Mesenchymal stem cell (in vitro differentiated cells and primary cell): ENCODE measurements at regions not wholly inside any gene's neighbourhood (a gene's known extent, or its start where the extent isn't known, plus 50 kb on each side); places are given as distances from the start of the nearest gene placed in this dataset.

Source experiments
- DNase-seq: peaks from one replicate; pipeline ENCODE4 v3.0.0-alpha.2; 2013
- H2AFZ ChIP-seq: one replicate; pipeline ENCODE4 v1.6.1; 2013; ENCODE audit warnings: low read depth, mild to moderate bottlenecking, control low read depth, inconsistent platforms, low read length, moderate library complexity
- H2AK5ac ChIP-seq: 2 replicates; pipeline ENCODE4 v1.6.1; 2013; ENCODE audit warnings: low read length, moderate library complexity, mild to moderate bottlenecking, inconsistent platforms; ENCODE audit not compliant: severe bottlenecking
- H2BK120ac ChIP-seq: one replicate; pipeline ENCODE4 v1.6.1; 2013; ENCODE audit warnings: low read depth, mild to moderate bottlenecking, inconsistent platforms, low read length, moderate library complexity
- H2BK12ac ChIP-seq, 2 experiments: one replicate each; pipeline ENCODE4 v1.6.1; 2013; ENCODE audit warnings: inconsistent platforms in 2 of 2, low read length in 2 of 2, mild to moderate bottlenecking in 2 of 2, moderate library complexity in 2 of 2, control low read depth in 1 of 2
- H2BK15ac ChIP-seq: one replicate; pipeline ENCODE4 v1.6.1; 2013; ENCODE audit warnings: mild to moderate bottlenecking, low read depth, inconsistent platforms; ENCODE audit not compliant: poor library complexity, severe bottlenecking
- H2BK5ac ChIP-seq: 2 replicates; pipeline ENCODE4 v1.6.1; 2013; ENCODE audit warnings: low read depth, mild to moderate bottlenecking, low read length, control low read depth, inconsistent platforms; ENCODE audit not compliant: poor library complexity, severe bottlenecking
- H3K14ac ChIP-seq, 2 experiments: one replicate each; pipeline ENCODE4 v1.6.1; 2013; ENCODE audit warnings: inconsistent platforms in 2 of 2, low read length in 2 of 2, control low read depth in 1 of 2, mild to moderate bottlenecking in 1 of 2, moderate library complexity in 1 of 2
- H3K18ac ChIP-seq, 2 experiments: one replicate each; pipeline ENCODE4 v1.6.1; 2013; ENCODE audit warnings: inconsistent platforms in 2 of 2, low read length in 2 of 2, control low read depth in 1 of 2, low read depth in 1 of 2, mild to moderate bottlenecking in 1 of 2
- H3K23ac ChIP-seq, 2 experiments: one replicate each; pipeline ENCODE4 v1.6.1; 2013; ENCODE audit warnings: inconsistent platforms in 2 of 2, low read length in 2 of 2, mild to moderate bottlenecking in 2 of 2, moderate library complexity in 2 of 2, control low read depth in 1 of 2
- H3K27ac ChIP-seq: 2 replicates; pipeline ENCODE4 v1.5.1; 2013; ENCODE audit warnings: mild to moderate bottlenecking, moderate library complexity, low read length, control low read depth, inconsistent platforms; ENCODE audit not compliant: poor library complexity, severe bottlenecking
- H3K27me3 ChIP-seq, 2 experiments: 2 replicates each; pipeline versions ENCODE4 v1.6.1 to v1.7.0; 2013; ENCODE audit warnings: low read length in 2 of 2, mild to moderate bottlenecking in 2 of 2, moderate library complexity in 2 of 2, control low read depth in 1 of 2, inconsistent platforms in 1 of 2; ENCODE audit not compliant: control insufficient read depth in 1 of 2, insufficient read depth in 1 of 2
- H3K36me3 ChIP-seq, 2 experiments: 2 replicates each; pipeline versions ENCODE4 v1.6.1 to v1.7.0; 2013; ENCODE audit warnings: low read length in 2 of 2, control low read depth in 1 of 2, inconsistent platforms in 1 of 2, low read depth in 1 of 2, mild to moderate bottlenecking in 1 of 2; ENCODE audit not compliant: insufficient read depth in 2 of 2, control insufficient read depth in 1 of 2
- H3K4ac ChIP-seq, 2 experiments: one replicate each; pipeline ENCODE4 v1.6.1; 2013; ENCODE audit warnings: inconsistent platforms in 2 of 2, low read length in 2 of 2, mild to moderate bottlenecking in 2 of 2, moderate library complexity in 2 of 2, control low read depth in 1 of 2, low read depth in 1 of 2
- H3K4me1 ChIP-seq: 2 replicates; pipeline ENCODE4 v1.6.1; 2013; ENCODE audit warnings: low read depth, low read length, control low read depth; ENCODE audit not compliant: control insufficient read depth, insufficient read depth
- H3K4me2 ChIP-seq: 2 replicates; pipeline ENCODE4 v1.6.1; 2013; ENCODE audit warnings: low read length, mild to moderate bottlenecking, inconsistent platforms; ENCODE audit not compliant: poor library complexity, severe bottlenecking
- H3K4me3 ChIP-seq, 2 experiments: 2 replicates each; pipeline versions ENCODE4 v1.5.1 to v1.7.0; 2013; ENCODE audit warnings: low read length in 2 of 2, mild to moderate bottlenecking in 2 of 2, control low read depth in 1 of 2, low read depth in 1 of 2; ENCODE audit not compliant: insufficient read depth in 1 of 2
- H3K79me1 ChIP-seq: replicated peaks from 2 replicates; pipeline ENCODE4 v1.6.1; 2013; ENCODE audit warnings: mild to moderate bottlenecking, control low read depth, low read length, inconsistent platforms; ENCODE audit not compliant: poor library complexity, severe bottlenecking
- H3K9ac ChIP-seq: 2 replicates; pipeline ENCODE4 v1.7.0; 2013; ENCODE audit warnings: mild to moderate bottlenecking, low read length, moderate library complexity
- H3K9me3 ChIP-seq: 2 replicates; pipeline ENCODE4 v1.7.0; 2013; ENCODE audit warnings: mild to moderate bottlenecking, low read length; ENCODE audit not compliant: control insufficient read depth
- H4K8ac ChIP-seq: one replicate; pipeline ENCODE4 v1.6.1; 2013; ENCODE audit warnings: inconsistent platforms, mild to moderate bottlenecking, low read length, moderate library complexity
- H4K91ac ChIP-seq: one replicate; pipeline ENCODE4 v1.6.1; 2013; ENCODE audit warnings: mild to moderate bottlenecking, low read length, inconsistent platforms
- WGBS: methylation state at CpG from one replicate; pipeline ENCODE4 v1.1.7; 2013; ENCODE audit warnings: mixed read lengths; 5-methylcytosine and 5-hydroxymethylcytosine counted together

- 87% methylated on average over 12 of the region's 12 CpGs for WGBS
- Histone ChIP-seq H2BK120ac (no peak overlapping the region), H4K91ac (no peak overlapping the region), H3K36me3 (no peaks in the 10 kb centered on the region), H3K4me1 (no peaks in the 10 kb centered on the region), H3K79me1 (no peaks in the 10 kb centered on the region), H3K4me2 (no peak overlapping the region), H2BK5ac (no peak overlapping the region), H2BK12ac (no peak overlapping the region), H3K18ac (no peak overlapping the region), H4K8ac (no peak overlapping the region), H3K9ac (no peak overlapping the region), H3K27me3 (peaks cover 0 to 8% of the 10 kb centered on the region in 2 experiments), H3K9me3 (no peaks in the 10 kb centered on the region), H3K23ac (no peak overlapping the region), H3K27ac (no peak overlapping the region), H2BK15ac (no peak overlapping the region), H3K4ac (no peak overlapping the region), H2AK5ac (no peak overlapping the region), H3K14ac (no peak overlapping the region), H2AFZ (no peak overlapping the region), H3K4me3 (no peak overlapping the region)
- no peak for DNase-seq
Measured at GRCh38 chr1:2863648-2863963, 62.1 kb upstream of the TTC34 start.

GRCh38 chr1:2864203-2864905 lies 62.9 kb upstream of the TTC34 start:
- no peak overlapping the region for H4K8ac ChIP-seq
- no peak overlapping the region for H2AK5ac ChIP-seq
- H3K27ac ChIP-seq = no peak overlapping the region
- H3K9me3 ChIP-seq = no peaks in the 10 kb centered on the region
- H3K18ac ChIP-seq = no peak overlapping the region
- WGBS = 85% methylated on average over 29 of the region's 29 CpGs
- H3K79me1 ChIP-seq = no peaks in the 10 kb centered on the region
- DNase-seq = no peak
- no peaks in the 10 kb centered on the region for H3K36me3 ChIP-seq
- no peak overlapping the region for H3K4me3 ChIP-seq
- H2BK5ac ChIP-seq = no peak overlapping the region
- H3K9ac ChIP-seq = no peak overlapping the region
- H3K4me2 ChIP-seq = no peak overlapping the region
- no peak overlapping the region for H3K23ac ChIP-seq
- no peak overlapping the region for H2BK12ac ChIP-seq
- no peak overlapping the region for H2BK15ac ChIP-seq
- H3K4me1 ChIP-seq = no peaks in the 10 kb centered on the region
- H3K27me3 ChIP-seq = peaks cover 0 to 8% of the 10 kb centered on the region in 2 experiments
- H3K4ac ChIP-seq = no peak overlapping the region
- H4K91ac ChIP-seq = no peak overlapping the region
- H2AFZ ChIP-seq = no peak overlapping the region
- H3K14ac ChIP-seq = no peak overlapping the region
- H2BK120ac ChIP-seq = no peak overlapping the region

- no peak for DNase-seq
- Histone ChIP-seq H2BK120ac (no peak overlapping the region), H3K4me2 (no peak overlapping the region), H2AFZ (no peak overlapping the region), H3K79me1 (no peaks in the 10 kb centered on the region), H3K36me3 (no peaks in the 10 kb centered on the region), H3K9ac (no peak overlapping the region), H2BK12ac (no peak overlapping the region), H3K4me1 (no peaks in the 10 kb centered on the region), H3K4ac (no peak overlapping the region), H2AK5ac (no peak overlapping the region), H2BK15ac (no peak overlapping the region), H3K4me3 (no peak overlapping the region), H3K27ac (no peak overlapping the region), H3K23ac (no peak overlapping the region), H4K91ac (no peak overlapping the region), H3K18ac (no peak overlapping the region), H2BK5ac (no peak overlapping the region), H3K9me3 (no peaks in the 10 kb centered on the region), H4K8ac (no peak overlapping the region), H3K14ac (no peak overlapping the region), H3K27me3 (peaks cover 0 to 8% of the 10 kb centered on the region in 2 experiments)
- 88% methylated on average over 9 of the region's 9 CpGs for WGBS
Measured at GRCh38 chr1:2865000-2865399, 63.5 kb upstream of the TTC34 start.

- Histone ChIP-seq H2AFZ (no peak overlapping the region), H3K4me3 (no peak overlapping the region), H3K4me1 (no peaks in the 10 kb centered on the region), H3K36me3 (no peaks in the 10 kb centered on the region), H3K9ac (no peak overlapping the region), H3K27me3 (peaks cover 0 to 8% of the 10 kb centered on the region in 2 experiments), H3K23ac (no peak overlapping the region), H4K91ac (no peak overlapping the region), H3K27ac (no peak overlapping the region), H3K9me3 (peaks cover 2% of the 10 kb centered on the region), H2BK15ac (no peak overlapping the region), H2AK5ac (no peak overlapping the region), H4K8ac (no peak overlapping the region), H3K79me1 (no peaks in the 10 kb centered on the region), H3K18ac (no peak overlapping the region), H3K4ac (no peak overlapping the region), H2BK120ac (no peak overlapping the region), H2BK12ac (no peak overlapping the region), H3K14ac (no peak overlapping the region), H3K4me2 (no peak overlapping the region), H2BK5ac (no peak overlapping the region)
- WGBS = 84% methylated on average over 28 of the region's 28 CpGs
- DNase-seq = no peak
Measured at GRCh38 chr1:2865571-2866421, 64.3 kb upstream of the TTC34 start.
